Heart right ventricle (tissue), 16 donors: ENCODE measurements at regions not wholly inside any gene's neighbourhood (a gene's known extent, or its start where the extent isn't known, plus 50 kb on each side); places are given as distances from the start of the nearest gene placed in this dataset.

Experiments
- ATAC-seq, 8 donors: fragments of 200-7000 bp; cut with Tn5 transposase; one replicate each; pipeline ENCODE4 v1.9.1; 2020; ENCODE audit warnings: mild to moderate bottlenecking in 8 of 8, moderate library complexity in 8 of 8, moderate number of reproducible peaks in 1 of 8
- DNase-seq, 2 donors: peaks; one replicate each; pipeline ENCODE4 v3.0.0-alpha.2; 2020
- H3K27ac ChIP-seq, 10 donors: fragments of 200-600 bp; sonication (generic) in 2 of 10; one replicate each; pipeline versions ENCODE4 v1.5.0 to v1.8.0; 2020 to 2022; ENCODE audit warnings: mild to moderate bottlenecking in 3 of 10
- H3K27me3 ChIP-seq, 7 donors: fragments of 200-600 bp; one replicate each; pipeline ENCODE4 v1.8.0; 2021 to 2022; ENCODE audit warnings: mild to moderate bottlenecking in 2 of 7
- H3K36me3 ChIP-seq, 9 donors: fragments of 200-600 bp; sonication (generic) in 1 of 9; one replicate each; pipeline versions ENCODE4 v1.5.0 to v1.8.0; 2020 to 2022; ENCODE audit warnings: mild to moderate bottlenecking in 2 of 9
- H3K4me1 ChIP-seq, 9 donors: fragments of 200-600 bp; sonication (generic) in 1 of 9; one replicate each; pipeline versions ENCODE4 v1.5.0 to v1.8.0; 2020 to 2022; ENCODE audit warnings: mild to moderate bottlenecking in 4 of 9
- H3K4me3 ChIP-seq, 10 donors: fragments of 200-600 bp; sonication (generic) in 2 of 10; one replicate each; pipeline versions ENCODE4 v1.5.0 to v1.8.0; 2020 to 2022; ENCODE audit warnings: mild to moderate bottlenecking in 7 of 10, moderate library complexity in 2 of 10
- H3K9me3 ChIP-seq, 11 donors: fragments of 200-600 bp in 10 of 11; sonication (generic) in 2 of 11; one replicate each; pipeline versions ENCODE4 v1.5.0 to v1.8.0; 2013 to 2022; ENCODE audit warnings: mild to moderate bottlenecking in 2 of 11, control low read depth in 1 of 11, moderate library complexity in 1 of 11
- CTCF ChIP-seq, 9 donors: fragments of 200-600 bp; sonication (generic) in 2 of 9; IDR thresholded peaks; one replicate each; pipeline versions ENCODE4 v1.5.0 to v1.8.0; 2021 to 2022; ENCODE audit warnings: antibody characterized with exemption in 9 of 9, mild to moderate bottlenecking in 5 of 9, moderate library complexity in 1 of 9
- WGBS, 2 donors: extraction: QIAGEN DNeasy Blood & Tissue Kit; methylation state at CpG; one replicate each; pipeline ENCODE4 v1.1.7; 2013; ENCODE audit warnings: inconsistent platforms in 1 of 2; 5-methylcytosine and 5-hydroxymethylcytosine counted together
- intact Hi-C, 10 donors: fragments of 100-400 bp; cut with DNase I; formaldehyde crosslinking; loops; one replicate each; pipeline versions ENCODE4 v1.11.1 to v1.14.2; 2022
- donor health status: Arrhythmogenic right ventricular cardiomyopathy.
- donor health status: ischemic (EF 13 %, LVEDD 7.1; RV severe dilation, severe dysfunction).
- donor health status: healthy with polysubstance abuse.
- donor health status: DM: no; HTN: yes; CAD: no.
- donor health status: DM: no; HTN: no; CAD: no.
- donor health status: ischemic (EF 25% LVEDD 6.9; RV normal size, moderate dysfunction).
- donor health status: ischemic (EF 25% LVEDD 5.7; RV mildly dilated, moderate dysfunction).
- donor health status: healthy.
- donor health status: DM: yes; HTN: yes; CAD: no.
- donor health status: Ischemic cardiomyopathy.
- donor health status: ischemic (EF 35%, LVEDD 5.7; RV mildly dilated, moderate dysfunction).
- donor health status: nonischemic (EF 11% LVEDD 7.7; RV severe dilation, severe dysfunction).
- donor health status: DM: yes; HTN: yes; CAD: no.
- donor health status: PGD.
- donor health status: ischemic (EF 29% LVEDD 5.4; RV normal size, mild dysfunction).
- donor health status: nonischemic (EF 23%, LVEDD 6.1; RV moderate dilation, normal function).

- Histone ChIP-seq H3K4me3 (no peak overlapping the region), H3K9me3 (no peaks in the 10 kb centered on the region), H3K27ac (peak overlapping the region in 1 of 10 donors; percentile 15), H3K27me3 (no peaks in the 10 kb centered on the region), H3K36me3 (peaks cover 0 to 15% (median 0%) of the 10 kb centered on the region in 9 donors), H3K4me1 (peaks cover 0 to 44% (median 7%) of the 10 kb centered on the region in 9 donors)
- DNase-seq (no peak), ATAC-seq (no peak)
- no peak for TF ChIP-seq CTCF (IDR thresholded peaks at IDR 0.05)
- WGBS, 2 donors = 84% methylated on average over 11 of the region's 11 CpGs
- intact Hi-C loops = loop anchor here in 2 of 10 donors (5.0 to 10.0 kb wide), 3 partner anchors 44 to 61 kb away; no protein-coding TSS in a partner anchor
Observed at GRCh38 chr5:167995844-167996425, 295.5 kb upstream of the WWC1 start.

- no peak for TF ChIP-seq CTCF (IDR thresholded peaks at IDR 0.05)
- Histone ChIP-seq H3K36me3 (peaks cover 0 to 7% (median 0%) of the 10 kb centered on the region in 9 donors), H3K27me3 (no peaks in the 10 kb centered on the region), H3K9me3 (no peaks in the 10 kb centered on the region), H3K4me1 (peaks cover 0 to 63% (median 7%) of the 10 kb centered on the region in 9 donors), H3K27ac (peak overlapping the region; percentile 39 to 86 (median 64)), H3K4me3 (no peak overlapping the region)
- ATAC-seq (peak in 7 of 8 donors; percentile 62 to 89 (median 82)), DNase-seq (peak in 1 of 2 donors; percentile 19)
- intact Hi-C loops = loop anchor here in 3 of 10 donors (2.0 to 10.0 kb wide), 4 partner anchors 46 to 63 kb away; no protein-coding TSS in a partner anchor
- WGBS, 2 donors = 22 to 45% methylated on average over 6 of the region's 6 CpGs
Observed at GRCh38 chr5:167998148-167998767, 293.2 kb upstream of the WWC1 start.

GRCh38 chr5:167999182-167999581 is 292.3 kb upstream of the WWC1 start:
- WGBS, 2 donors = 43 to 51% methylated on average over 2 of the region's 2 CpGs
- no peak for DNase-seq
- Histone ChIP-seq H3K4me3 (no peak overlapping the region), H3K36me3 (no peaks in the 10 kb centered on the region), H3K27ac (peak overlapping the region in 9 of 10 donors; percentile 39 to 86 (median 64)), H3K27me3 (no peaks in the 10 kb centered on the region), H3K9me3 (no peaks in the 10 kb centered on the region), H3K4me1 (peaks cover 0 to 57% (median 7%) of the 10 kb centered on the region in 9 donors)
- intact Hi-C loops = loop anchor here in 3 of 10 donors (2.0 to 10.0 kb wide), 4 partner anchors 47 to 64 kb away; no protein-coding TSS in a partner anchor
- TF ChIP-seq CTCF (IDR thresholded peaks at IDR 0.05) = no peak
- peak in 6 of 8 donors; percentile 23 to 81 (median 41) for ATAC-seq

- intact Hi-C loops = no loop called here
- H3K36me3 ChIP-seq = no peaks in the 10 kb centered on the region
- H3K4me3 ChIP-seq = no peak overlapping the region
- WGBS, 2 donors = 84 to 89% methylated on average over 2 of the region's 2 CpGs
- no peak for DNase-seq
- H3K27ac ChIP-seq = peak overlapping the region in 4 of 10 donors; percentile 21 to 86 (median 58)
- H3K27me3 ChIP-seq = no peaks in the 10 kb centered on the region
- no peaks in the 10 kb centered on the region for H3K9me3 ChIP-seq
- H3K4me1 ChIP-seq = peaks cover 3 to 68% (median 18%) of the 10 kb centered on the region in 9 donors
- TF ChIP-seq CTCF (IDR thresholded peaks at IDR 0.05) = no peak
- no peak for ATAC-seq
Observed at GRCh38 chr5:168001318-168001717, 290.1 kb upstream of the WWC1 start.
